NCI-H2029 (cell line): ENCODE measurements at regions not wholly inside any gene's neighbourhood (a gene's known extent, or its start where the extent isn't known, plus 50 kb on each side); places are given as distances from the start of the nearest gene placed in this dataset.
A peak's percentile ranks its signal among the peaks of the same experiment; 100 is the strongest.

Experiments
- DNase-seq: peaks from one replicate; lab custom pipeline; 2025; lab: John Stamatoyannopoulos, UW

DNA sequence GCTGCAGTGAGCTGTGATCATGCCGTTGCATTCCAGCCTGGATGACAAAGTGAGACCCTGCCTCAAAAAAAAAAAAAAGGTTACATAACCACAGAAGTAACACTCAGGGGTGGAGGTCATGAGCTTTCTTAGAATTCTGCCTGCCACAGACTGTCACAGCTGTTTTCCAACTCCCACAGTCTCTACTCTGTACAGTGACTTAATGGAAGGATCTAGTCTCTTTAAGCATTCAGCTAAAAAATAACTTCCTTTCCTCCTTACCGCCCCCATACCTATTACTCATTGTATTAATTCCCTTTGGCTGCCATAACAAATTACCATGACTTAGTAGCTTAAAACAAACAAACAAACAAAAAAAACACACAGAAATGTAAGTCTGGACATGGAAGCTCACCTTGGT lies 99.6 kb upstream of the UBE2E1 start:
- no peak for DNase-seq

GRCh38 chr3:23709987-23710386 lies 95.8 kb upstream of the UBE2E1 start:
- DNase-seq = no peak

GRCh38 chr3:23710555-23710954 lies 95.2 kb upstream of the UBE2E1 start:
- DNase-seq = no peak

DNA sequence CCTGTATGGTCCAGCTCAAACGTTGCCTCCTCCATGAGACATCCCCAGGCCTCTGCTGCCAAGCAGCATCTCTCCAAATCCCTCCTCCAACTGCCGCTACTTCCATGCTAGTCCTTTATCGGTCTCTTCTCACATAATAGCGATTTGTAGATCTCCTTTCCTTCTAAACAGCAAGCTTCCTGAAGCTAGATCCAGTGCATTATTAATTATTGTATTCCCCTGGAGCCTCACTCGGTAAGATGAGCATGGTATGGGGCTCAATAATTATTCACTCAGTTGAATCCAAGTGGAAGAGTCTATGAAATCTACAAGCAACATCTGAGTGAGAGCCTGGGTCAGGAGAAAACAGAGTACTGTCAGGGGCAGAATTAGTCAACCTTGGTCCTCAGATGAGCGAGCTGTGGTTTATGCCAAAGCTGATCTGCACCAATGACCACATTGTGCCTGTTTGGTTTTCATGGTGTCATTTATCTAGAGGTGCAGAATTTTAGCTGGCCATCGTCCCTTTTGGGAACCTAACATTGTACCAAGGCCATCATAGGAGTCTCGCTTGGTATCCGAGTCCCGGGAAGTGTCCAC lies 93.8 kb upstream of the UBE2E1 start:
- DNase-seq = no peak

- DNase-seq = peak; percentile 39
These were observed 92.8 kb upstream of the UBE2E1 start for GRCh38 chr3:23712656-23713559.

DNA sequence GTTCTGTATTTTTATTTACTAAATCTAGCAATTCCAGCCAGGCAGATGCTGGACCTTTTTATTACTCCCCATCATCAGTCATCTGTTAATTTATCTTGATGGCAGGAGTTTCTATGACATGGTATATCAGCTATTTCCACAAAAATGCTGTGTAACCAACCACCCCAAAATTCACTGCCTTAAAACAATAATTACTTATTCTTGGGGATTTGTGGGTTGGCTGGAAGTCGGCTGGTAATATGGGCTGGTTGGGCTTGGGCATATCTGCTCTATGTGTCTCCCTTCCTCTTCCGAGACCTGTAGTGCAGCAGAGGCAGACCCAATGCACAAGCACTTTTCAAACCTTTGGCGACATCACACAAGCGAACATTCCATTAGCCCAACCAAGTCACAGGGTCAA lies 92.1 kb upstream of the UBE2E1 start:
- DNase-seq = no peak

DNA sequence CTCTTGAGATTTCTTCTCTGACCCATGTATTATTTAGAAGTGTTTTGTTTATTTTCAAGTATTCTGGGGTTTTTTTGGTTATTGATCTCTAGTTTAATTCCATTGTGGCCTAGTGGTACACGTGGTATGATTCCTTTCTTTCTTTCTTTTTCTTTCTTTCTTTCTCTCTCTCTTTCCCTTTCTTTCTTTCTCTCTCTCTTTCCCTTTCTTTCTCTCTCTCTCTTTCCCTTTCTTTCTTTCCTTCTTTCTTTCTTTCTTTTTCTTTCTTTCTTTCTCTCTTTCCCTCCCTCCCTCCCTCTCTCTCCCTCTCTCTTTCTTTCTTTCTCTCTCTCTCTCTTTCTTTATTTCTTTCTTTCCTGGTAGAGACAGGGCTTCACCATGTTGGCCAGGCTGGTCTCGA lies 85.7 kb upstream of the UBE2E1 start:
- DNase-seq = no peak

DNA sequence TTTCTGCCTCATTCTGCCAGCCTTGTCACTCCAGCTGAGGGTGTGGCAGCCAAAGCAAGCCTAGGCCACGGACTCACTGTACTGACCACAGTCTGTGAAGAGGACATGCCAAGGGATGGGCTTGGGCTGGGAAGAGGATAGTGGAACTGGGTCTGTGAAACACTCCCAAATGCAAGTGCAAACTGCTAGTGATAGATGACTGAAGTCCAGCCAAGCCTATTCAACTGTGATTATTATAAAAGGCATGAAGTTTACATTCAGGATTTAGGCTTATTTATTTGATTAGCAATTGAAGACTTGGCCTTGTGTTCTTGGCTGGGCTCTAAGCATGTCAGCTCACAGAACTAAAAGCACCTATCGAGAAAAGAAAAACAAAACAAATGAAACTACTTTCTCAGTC lies 84.9 kb upstream of the UBE2E1 start:
- no peak for DNase-seq

GRCh38 chr3:23723141-23723540 lies 82.6 kb upstream of the UBE2E1 start:
- DNase-seq = no peak

GRCh38 chr3:23723930-23724329 lies 81.8 kb upstream of the UBE2E1 start:
- DNase-seq = no peak

DNA sequence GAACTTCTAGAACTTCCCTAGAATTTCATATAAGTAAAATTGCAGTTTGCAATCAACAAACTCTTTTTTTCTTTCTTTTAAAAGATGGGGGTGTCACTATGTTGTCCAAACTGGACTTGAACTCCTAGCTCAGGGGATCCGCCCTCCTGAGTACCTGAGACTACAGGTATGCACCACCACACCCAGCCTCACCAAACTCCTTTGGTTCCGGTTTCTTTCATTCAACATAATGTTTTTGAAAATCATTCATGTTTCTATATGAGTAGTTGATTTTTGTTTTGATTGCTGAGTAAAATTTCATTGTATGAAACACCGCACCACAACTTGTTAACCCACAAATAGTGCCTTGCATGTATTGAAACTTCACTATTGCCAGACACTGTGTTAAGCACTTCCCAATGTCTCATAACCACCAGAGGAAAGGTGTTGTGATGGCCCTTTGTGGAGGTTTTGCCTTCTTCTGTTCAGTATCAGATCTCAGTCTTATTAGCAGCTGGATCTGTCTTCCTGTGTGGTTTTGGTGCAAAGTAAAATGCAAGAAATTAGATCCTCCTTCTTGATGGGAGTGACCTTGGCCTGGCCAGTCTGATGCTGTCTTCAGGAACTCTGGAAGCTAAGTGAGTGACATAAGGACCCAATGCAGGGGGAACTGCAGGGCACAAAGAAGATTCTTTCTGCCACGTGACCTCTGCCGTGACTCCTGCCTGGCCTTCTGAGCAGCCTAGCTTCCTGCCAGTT lies 78.8 kb upstream of the UBE2E1 start:
- DNase-seq = no peak

GRCh38 chr3:23728601-23729117 lies 77.1 kb upstream of the UBE2E1 start:
- no peak for DNase-seq

DNA sequence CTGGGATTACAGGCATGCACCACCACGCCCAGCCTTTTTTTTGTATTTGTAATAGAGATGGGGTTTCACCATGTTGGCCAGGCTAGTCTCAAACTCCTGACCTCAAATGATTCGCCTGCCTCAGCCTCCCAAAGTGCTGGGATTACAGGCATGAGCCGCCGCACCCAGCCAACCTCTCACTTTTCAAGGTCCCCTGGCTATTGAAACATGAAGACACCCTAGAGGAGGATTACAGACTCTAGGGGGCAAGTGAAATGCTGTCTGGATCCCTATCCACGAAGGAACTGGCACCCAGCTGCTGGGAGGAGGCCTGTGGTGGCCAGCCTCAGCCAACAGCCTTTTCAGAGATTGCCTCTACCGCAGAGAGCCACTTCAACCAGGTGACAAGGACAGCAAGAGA lies 76.4 kb upstream of the UBE2E1 start:
- DNase-seq = peak; percentile 13

- DNase-seq = no peak
These were observed 71.3 kb upstream of the UBE2E1 start for GRCh38 chr3:23734481-23734880.

GRCh38 chr3:23735062-23735461 lies 70.7 kb upstream of the UBE2E1 start:
- DNase-seq = no peak

GRCh38 chr3:23735535-23736326 lies 70.0 kb upstream of the UBE2E1 start:
- DNase-seq = peak; percentile 41

DNA sequence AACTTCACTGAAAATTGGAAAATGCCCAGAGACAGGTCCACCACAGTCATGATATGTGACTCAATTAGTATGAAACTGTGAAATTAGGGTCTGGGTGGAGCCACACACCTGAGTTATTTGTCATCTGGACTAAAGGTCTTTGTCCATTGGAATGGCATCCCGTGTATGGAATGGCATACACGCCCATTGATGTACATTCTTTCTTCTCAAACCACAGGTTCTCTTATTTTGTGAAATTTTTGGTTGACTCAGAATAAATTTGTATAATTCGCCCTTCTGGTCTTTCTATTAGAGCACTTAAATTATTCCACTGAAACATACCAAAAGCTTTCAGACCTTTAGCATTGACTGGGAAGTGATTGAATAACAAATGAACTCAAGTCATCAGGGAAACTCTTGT lies 66.8 kb upstream of the UBE2E1 start:
- DNase-seq = no peak

DNA sequence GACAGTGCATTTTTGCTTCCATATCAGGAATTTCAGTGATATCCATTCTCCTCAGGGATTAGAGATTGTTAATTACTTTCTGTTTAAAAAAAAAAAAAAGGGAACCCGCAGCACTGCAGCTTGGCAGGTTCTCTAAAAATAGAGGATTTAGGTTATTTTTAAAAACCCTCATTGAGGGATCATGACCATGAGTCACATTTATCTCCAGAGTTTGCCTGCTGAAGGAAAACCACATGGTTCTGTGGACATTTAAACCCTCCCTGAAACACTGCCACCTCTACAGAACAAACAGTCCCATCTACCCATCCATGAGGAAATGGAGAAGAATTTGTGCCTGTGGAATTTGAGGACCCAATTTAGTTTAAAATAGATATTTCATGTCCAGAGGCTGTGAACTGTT lies 66.2 kb upstream of the UBE2E1 start:
- DNase-seq = no peak

DNA sequence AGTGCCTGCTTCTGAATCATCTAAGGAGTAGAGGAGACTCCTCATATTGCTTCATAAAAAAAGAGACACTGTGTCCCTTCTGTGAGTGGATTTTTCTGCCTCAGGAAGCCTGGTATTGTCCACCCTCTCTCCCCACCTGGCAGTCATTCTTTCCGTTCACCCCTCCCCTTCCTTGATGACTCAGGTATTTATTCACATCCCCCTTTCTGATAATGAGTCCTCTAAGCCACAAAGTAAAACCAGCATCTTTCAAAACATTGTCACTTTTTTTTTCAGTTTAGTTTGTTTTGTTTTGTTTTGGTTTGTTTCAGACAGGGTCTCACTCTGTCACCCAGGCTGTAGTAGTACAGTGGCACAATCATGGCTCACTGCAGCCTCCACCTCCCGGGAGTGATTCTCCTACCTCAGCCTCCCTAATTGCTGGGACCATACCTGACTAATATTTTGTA lies 65.2 kb upstream of the UBE2E1 start:
- peak; percentile 46 for DNase-seq

DNA sequence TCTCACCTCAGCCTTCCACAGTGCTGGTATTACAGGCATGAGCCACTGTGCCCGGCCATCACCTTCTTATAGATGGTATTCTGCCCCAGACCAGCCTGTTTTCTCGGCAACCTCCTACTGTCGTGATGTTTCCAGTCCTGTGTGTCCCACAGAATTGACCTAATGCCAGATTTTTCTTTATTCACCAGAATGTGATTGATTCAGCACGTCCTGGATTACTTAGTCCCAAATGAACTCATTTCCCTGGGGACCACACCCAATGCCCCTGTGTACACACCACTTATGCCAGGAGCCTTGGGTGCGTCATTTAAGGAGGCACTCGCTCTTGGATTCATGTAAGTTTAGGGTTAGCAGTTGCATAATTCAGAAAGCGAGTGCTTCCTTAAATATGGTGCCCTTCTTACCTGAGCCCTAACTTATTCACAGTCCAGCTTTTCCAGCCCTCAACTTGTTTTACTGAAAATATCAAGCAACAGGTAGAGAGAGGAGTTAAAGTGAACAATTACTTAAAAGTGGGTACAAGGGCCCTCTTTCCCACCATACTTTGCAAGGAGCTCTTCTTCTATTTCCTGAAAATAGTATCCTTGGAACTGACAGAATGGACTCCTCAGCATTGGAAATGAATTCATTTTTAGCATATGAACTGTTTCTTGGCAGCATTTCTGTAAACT lies 64.6 kb upstream of the UBE2E1 start:
- DNase-seq = peak; percentile 71

GRCh38 chr3:23743141-23743784 lies 62.5 kb upstream of the UBE2E1 start:
- peak; percentile 53 for DNase-seq
